ENCODE measurements at regions not wholly inside any gene's neighbourhood (a gene's known extent, or its start where the extent isn't known, plus 50 kb on each side); places are given as distances from the start of the nearest gene placed in this dataset.

- no peak overlapping the region for H3K27ac ChIP-seq (ENCODE audit: low read depth, low read length)
- Mint-ChIP-seq H3K4me1 (peaks cover 0 to 4% (median 0%) of the 10 kb centered on the region in 4 donors), H3K9me3 (peaks cover 0 to 16% (median 8%) of the 10 kb centered on the region in 8 donors), H3K36me3 (peaks cover 3 to 6% of the 10 kb centered on the region in 2 donors), H3K27me3 (peaks cover 31 to 36% of the 10 kb centered on the region in 2 donors), H3K4me3 (no peak overlapping the region), H3K27ac (no peak overlapping the region)
- POLR2A ChIA-PET (ENCODE audit: partially characterized antibody) = no interaction called here
- CTCF ChIA-PET (ENCODE audit: partially characterized antibody) = interaction anchor here (1.2 to 1.4 kb wide), 2 partner anchors 10 to 27 kb away, joined by 3 read pairs; no protein-coding TSS in a partner anchor
- H3K4me3 ChIP-seq (ENCODE audit: low read length in 2 of 2) = no peak overlapping the region
- intact Hi-C loops (cut with micrococcal nuclease) = no loop called here
- H3K36me3 ChIP-seq (ENCODE audit: insufficient read depth, low read length) = no peaks in the 10 kb centered on the region
- no peak for DNase-seq
- H3K4me1 ChIP-seq (ENCODE audit: insufficient read depth, low read length) = no peaks in the 10 kb centered on the region
- no peaks in the 10 kb centered on the region for H3K27me3 ChIP-seq (ENCODE audit: insufficient read depth, low read length)
- no peaks in the 10 kb centered on the region for H3K9me3 ChIP-seq (ENCODE audit: control insufficient read depth in 1 of 2, low read length in 2 of 2)
Measured at GRCh38 chr10:128286762-128287500, 160.7 kb upstream of the MKI67 start.

- ChIA-PET CTCF (ENCODE audit: partially characterized antibody) (interaction anchor here (1.2 to 1.4 kb wide), 2 partner anchors 9 to 28 kb away, joined by 3 read pairs; no protein-coding TSS in a partner anchor), POLR2A (ENCODE audit: partially characterized antibody) (no interaction called here)
- Histone ChIP-seq H3K27me3 (ENCODE audit: insufficient read depth, low read length) (no peaks in the 10 kb centered on the region), H3K36me3 (ENCODE audit: insufficient read depth, low read length) (no peaks in the 10 kb centered on the region), H3K4me3 (ENCODE audit: low read length in 2 of 2) (no peak overlapping the region), H3K9me3 (ENCODE audit: control insufficient read depth in 1 of 2, low read length in 2 of 2) (no peaks in the 10 kb centered on the region), H3K27ac (ENCODE audit: low read depth, low read length) (no peak overlapping the region), H3K4me1 (ENCODE audit: insufficient read depth, low read length) (no peaks in the 10 kb centered on the region)
- intact Hi-C loops (cut with micrococcal nuclease) = no loop called here
- DNase-seq = no peak
- Mint-ChIP-seq H3K27me3 (peaks cover 31 to 36% of the 10 kb centered on the region in 2 donors), H3K27ac (no peak overlapping the region), H3K4me1 (peaks cover 0 to 4% (median 0%) of the 10 kb centered on the region in 4 donors), H3K36me3 (peaks cover 3 to 6% of the 10 kb centered on the region in 2 donors), H3K9me3 (peaks cover 0 to 16% (median 8%) of the 10 kb centered on the region in 8 donors), H3K4me3 (no peak overlapping the region)
Measured at GRCh38 chr10:128287921-128288320, 161.7 kb upstream of the MKI67 start.

GRCh38 chr10:128289621-128290020 is 163.4 kb upstream of the MKI67 start:
- ChIA-PET POLR2A (ENCODE audit: partially characterized antibody) (no interaction called here), CTCF (ENCODE audit: partially characterized antibody) (interaction anchor here (0.8 kb wide), 1 partner anchor 26 kb away, joined by 3 read pairs; no protein-coding TSS in a partner anchor)
- Mint-ChIP-seq H3K4me3 (no peak overlapping the region), H3K36me3 (peaks cover 3 to 6% of the 10 kb centered on the region in 2 donors), H3K4me1 (peaks cover 0 to 4% (median 0%) of the 10 kb centered on the region in 4 donors), H3K27me3 (peaks cover 26 to 31% of the 10 kb centered on the region in 2 donors), H3K9me3 (peaks cover 0 to 16% (median 8%) of the 10 kb centered on the region in 8 donors), H3K27ac (no peak overlapping the region)
- no peak for DNase-seq
- Histone ChIP-seq H3K4me3 (ENCODE audit: low read length in 2 of 2) (no peak overlapping the region), H3K9me3 (ENCODE audit: control insufficient read depth in 1 of 2, low read length in 2 of 2) (no peaks in the 10 kb centered on the region), H3K27me3 (ENCODE audit: insufficient read depth, low read length) (no peaks in the 10 kb centered on the region), H3K36me3 (ENCODE audit: insufficient read depth, low read length) (no peaks in the 10 kb centered on the region), H3K4me1 (ENCODE audit: insufficient read depth, low read length) (no peaks in the 10 kb centered on the region), H3K27ac (ENCODE audit: low read depth, low read length) (no peak overlapping the region)
- intact Hi-C loops (cut with micrococcal nuclease) = no loop called here

GRCh38 chr10:128295003-128295402 is 168.8 kb upstream of the MKI67 start:
- ChIA-PET CTCF (ENCODE audit: partially characterized antibody) (no interaction called here), POLR2A (ENCODE audit: partially characterized antibody) (no interaction called here)
- H3K27me3 Mint-ChIP-seq = peaks cover 8 to 9% of the 10 kb centered on the region in 2 donors
- Histone ChIP-seq H3K4me1 (ENCODE audit: insufficient read depth, low read length) (no peaks in the 10 kb centered on the region), H3K36me3 (ENCODE audit: insufficient read depth, low read length) (no peaks in the 10 kb centered on the region), H3K9me3 (ENCODE audit: control insufficient read depth in 1 of 2, low read length in 2 of 2) (no peaks in the 10 kb centered on the region), H3K4me3 (ENCODE audit: low read length in 2 of 2) (no peak overlapping the region), H3K27me3 (ENCODE audit: insufficient read depth, low read length) (no peaks in the 10 kb centered on the region), H3K27ac (ENCODE audit: low read depth, low read length) (no peak overlapping the region)
- H3K4me1 Mint-ChIP-seq = no peaks in the 10 kb centered on the region
- intact Hi-C loops (cut with micrococcal nuclease) = no loop called here
- no peak overlapping the region for H3K4me3 Mint-ChIP-seq
- no peak for DNase-seq
- H3K27ac Mint-ChIP-seq = no peak overlapping the region
- peaks cover 0 to 3% of the 10 kb centered on the region in 2 donors for H3K36me3 Mint-ChIP-seq
- H3K9me3 Mint-ChIP-seq = peaks cover 0 to 12% (median 9%) of the 10 kb centered on the region in 8 donors

GRCh38 chr10:128296253-128297007 is 170.2 kb upstream of the MKI67 start:
- ChIA-PET CTCF (ENCODE audit: partially characterized antibody) (interaction anchor here (1.0 kb wide), 1 partner anchor 9 kb away, joined by 3 read pairs; no protein-coding TSS in a partner anchor), POLR2A (ENCODE audit: partially characterized antibody) (no interaction called here)
- DNase-seq = no peak
- Histone ChIP-seq H3K4me3 (ENCODE audit: low read length in 2 of 2) (no peak overlapping the region), H3K9me3 (ENCODE audit: control insufficient read depth in 1 of 2, low read length in 2 of 2) (no peaks in the 10 kb centered on the region), H3K27me3 (ENCODE audit: insufficient read depth, low read length) (no peaks in the 10 kb centered on the region), H3K4me1 (ENCODE audit: insufficient read depth, low read length) (no peaks in the 10 kb centered on the region), H3K27ac (ENCODE audit: low read depth, low read length) (no peak overlapping the region), H3K36me3 (ENCODE audit: insufficient read depth, low read length) (no peaks in the 10 kb centered on the region)
- peaks cover 2 to 7% of the 10 kb centered on the region in 2 donors for H3K27me3 Mint-ChIP-seq
- intact Hi-C loops (cut with micrococcal nuclease) = no loop called here
- peaks cover 0 to 11% (median 6%) of the 10 kb centered on the region in 8 donors for H3K9me3 Mint-ChIP-seq
- no peaks in the 10 kb centered on the region for H3K4me1 Mint-ChIP-seq
- no peaks in the 10 kb centered on the region for H3K36me3 Mint-ChIP-seq
- H3K27ac Mint-ChIP-seq = no peak overlapping the region
- H3K4me3 Mint-ChIP-seq = no peak overlapping the region

- intact Hi-C loops (cut with micrococcal nuclease) = no loop called here
- H3K4me3 Mint-ChIP-seq = no peak overlapping the region
- H3K4me1 Mint-ChIP-seq = no peaks in the 10 kb centered on the region
- H3K4me1 ChIP-seq (ENCODE audit: insufficient read depth, low read length) = no peaks in the 10 kb centered on the region
- no peak overlapping the region for H3K4me3 ChIP-seq (ENCODE audit: low read length in 2 of 2)
- POLR2A ChIA-PET (ENCODE audit: partially characterized antibody) = no interaction called here
- H3K9me3 Mint-ChIP-seq = peaks cover 0 to 15% (median 10%) of the 10 kb centered on the region in 8 donors
- H3K27me3 Mint-ChIP-seq = peaks cover 2 to 7% of the 10 kb centered on the region in 2 donors
- no peaks in the 10 kb centered on the region for H3K36me3 ChIP-seq (ENCODE audit: insufficient read depth, low read length)
- no peaks in the 10 kb centered on the region for H3K9me3 ChIP-seq (ENCODE audit: control insufficient read depth in 1 of 2, low read length in 2 of 2)
- no peaks in the 10 kb centered on the region for H3K27me3 ChIP-seq (ENCODE audit: insufficient read depth, low read length)
- CTCF ChIA-PET (ENCODE audit: partially characterized antibody) = no interaction called here
- H3K27ac ChIP-seq (ENCODE audit: low read depth, low read length) = no peak overlapping the region
- H3K36me3 Mint-ChIP-seq = no peaks in the 10 kb centered on the region
- no peak overlapping the region for H3K27ac Mint-ChIP-seq
- no peak for DNase-seq
Measured at GRCh38 chr10:128297709-128298378, 171.6 kb upstream of the MKI67 start.

GRCh38 chr10:128298587-128298986 is 172.4 kb upstream of the MKI67 start:
- H3K27ac ChIP-seq (ENCODE audit: low read depth, low read length) = no peak overlapping the region
- Mint-ChIP-seq H3K4me3 (no peak overlapping the region), H3K9me3 (peaks cover 0 to 19% (median 11%) of the 10 kb centered on the region in 8 donors), H3K4me1 (no peaks in the 10 kb centered on the region), H3K27me3 (peaks cover 2 to 7% of the 10 kb centered on the region in 2 donors), H3K27ac (no peak overlapping the region), H3K36me3 (no peaks in the 10 kb centered on the region)
- intact Hi-C loops (cut with micrococcal nuclease) = no loop called here
- POLR2A ChIA-PET (ENCODE audit: partially characterized antibody) = no interaction called here
- H3K9me3 ChIP-seq (ENCODE audit: control insufficient read depth in 1 of 2, low read length in 2 of 2) = no peaks in the 10 kb centered on the region
- CTCF ChIA-PET (ENCODE audit: partially characterized antibody) = no interaction called here
- no peak for DNase-seq
- no peaks in the 10 kb centered on the region for H3K27me3 ChIP-seq (ENCODE audit: insufficient read depth, low read length)
- no peaks in the 10 kb centered on the region for H3K4me1 ChIP-seq (ENCODE audit: insufficient read depth, low read length)
- H3K4me3 ChIP-seq (ENCODE audit: low read length in 2 of 2) = no peak overlapping the region
- H3K36me3 ChIP-seq (ENCODE audit: insufficient read depth, low read length) = no peaks in the 10 kb centered on the region

All from CD4-positive, alpha-beta memory T cell (primary cell).